ENCODE measurements at regions not wholly inside any gene's neighbourhood (a gene's known extent, or its start where the extent isn't known, plus 50 kb on each side); places are given as distances from the start of the nearest gene placed in this dataset.
"Not testable (repeated sequence)": the region's sequence is repeated elsewhere in the genome, so short reads cannot be mapped to it uniquely, and the experiment has no call there.

- Mint-ChIP-seq H3K9me3 (peaks cover 2 to 33% (median 15%) of the 10 kb centered on the region in 8 donors), H3K4me1 (no peaks in the 10 kb centered on the region), H3K27ac (peak overlapping the region in 1 of 7 donors; percentile 57), H3K4me3 (no peak overlapping the region), H3K36me3 (no peaks in the 10 kb centered on the region), H3K27me3 (no peaks in the 10 kb centered on the region)
- Histone ChIP-seq H3K9me3 (ENCODE audit: control insufficient read depth in 1 of 2, low read length in 2 of 2) (no peaks in the 10 kb centered on the region), H3K4me3 (ENCODE audit: low read length in 2 of 2) (no peak overlapping the region), H3K4me1 (ENCODE audit: insufficient read depth, low read length) (no peaks in the 10 kb centered on the region), H3K36me3 (ENCODE audit: insufficient read depth, low read length) (no peaks in the 10 kb centered on the region), H3K27me3 (ENCODE audit: insufficient read depth, low read length) (no peaks in the 10 kb centered on the region), H3K27ac (ENCODE audit: low read depth, low read length) (no peak overlapping the region)
- POLR2A ChIA-PET (ENCODE audit: partially characterized antibody): no interaction called here
- intact Hi-C loops (cut with micrococcal nuclease): no loop called here
- no peak for DNase-seq
- CTCF ChIA-PET (ENCODE audit: partially characterized antibody): no interaction called here
Measured at GRCh38 chr6:86306210-86306609, 631.1 kb upstream of the HTR1E start.

GRCh38 chr6:86285876-86286275 is 643.2 kb upstream of the SYNCRIP start:
- H3K27ac ChIP-seq (ENCODE audit: low read depth, low read length): no peak overlapping the region
- no peak for DNase-seq
- H3K4me3 Mint-ChIP-seq: no peak overlapping the region
- H3K27me3 Mint-ChIP-seq: no peaks in the 10 kb centered on the region
- H3K9me3 ChIP-seq (ENCODE audit: control insufficient read depth in 1 of 2, low read length in 2 of 2): no peaks in the 10 kb centered on the region
- no peaks in the 10 kb centered on the region for H3K27me3 ChIP-seq (ENCODE audit: insufficient read depth, low read length)
- H3K36me3 ChIP-seq (ENCODE audit: insufficient read depth, low read length): no peaks in the 10 kb centered on the region
- H3K4me1 ChIP-seq (ENCODE audit: insufficient read depth, low read length): no peaks in the 10 kb centered on the region
- CTCF ChIA-PET (ENCODE audit: partially characterized antibody): no interaction called here
- H3K27ac Mint-ChIP-seq: no peak overlapping the region
- no peak overlapping the region for H3K4me3 ChIP-seq (ENCODE audit: low read length in 2 of 2)
- no peaks in the 10 kb centered on the region for H3K4me1 Mint-ChIP-seq
- peaks cover 0 to 18% (median 10%) of the 10 kb centered on the region in 8 donors for H3K9me3 Mint-ChIP-seq
- POLR2A ChIA-PET (ENCODE audit: partially characterized antibody): no interaction called here
- intact Hi-C loops (cut with micrococcal nuclease): no loop called here
- no peaks in the 10 kb centered on the region for H3K36me3 Mint-ChIP-seq

- H3K36me3 ChIP-seq (ENCODE audit: insufficient read depth, low read length); H3K27ac ChIP-seq (ENCODE audit: low read depth, low read length); H3K4me1 Mint-ChIP-seq; H3K36me3 Mint-ChIP-seq; H3K27me3 Mint-ChIP-seq; POLR2A ChIA-PET (ENCODE audit: partially characterized antibody); intact Hi-C loops (cut with micrococcal nuclease); DNase-seq; CTCF ChIA-PET (ENCODE audit: partially characterized antibody); H3K9me3 ChIP-seq (ENCODE audit: control insufficient read depth in 1 of 2, low read length in 2 of 2); H3K4me3 Mint-ChIP-seq; H3K27me3 ChIP-seq (ENCODE audit: insufficient read depth, low read length); H3K27ac Mint-ChIP-seq; H3K4me1 ChIP-seq (ENCODE audit: insufficient read depth, low read length); H3K4me3 ChIP-seq (ENCODE audit: low read length in 2 of 2): not testable (repeated sequence)
- H3K9me3 Mint-ChIP-seq: peaks cover 0 to 18% (median 12%) of the 10 kb centered on the region in 8 donors
Measured at GRCh38 chr6:86284809-86285480, 642.3 kb upstream of the SYNCRIP start.

- H3K36me3 Mint-ChIP-seq; POLR2A ChIA-PET (ENCODE audit: partially characterized antibody); H3K27ac Mint-ChIP-seq: not testable (repeated sequence)
Measured at GRCh38 chr6:86283596-86283995, 640.9 kb upstream of the SYNCRIP start.

GRCh38 chr6:86276056-86276455 is 633.4 kb upstream of the SYNCRIP start:
- ChIA-PET POLR2A (ENCODE audit: partially characterized antibody) (no interaction called here), CTCF (ENCODE audit: partially characterized antibody) (no interaction called here)
- H3K27me3 Mint-ChIP-seq: no peaks in the 10 kb centered on the region
- H3K36me3 ChIP-seq (ENCODE audit: insufficient read depth, low read length): no peaks in the 10 kb centered on the region
- H3K27ac Mint-ChIP-seq: no peak overlapping the region
- no peak overlapping the region for H3K4me3 ChIP-seq (ENCODE audit: low read length in 2 of 2)
- H3K9me3 Mint-ChIP-seq: peaks cover 0 to 19% (median 6%) of the 10 kb centered on the region in 8 donors
- intact Hi-C loops (cut with micrococcal nuclease): no loop called here
- H3K36me3 Mint-ChIP-seq: no peaks in the 10 kb centered on the region
- no peaks in the 10 kb centered on the region for H3K4me1 Mint-ChIP-seq
- DNase-seq: no peak
- H3K9me3 ChIP-seq (ENCODE audit: control insufficient read depth in 1 of 2, low read length in 2 of 2): no peaks in the 10 kb centered on the region
- no peaks in the 10 kb centered on the region for H3K27me3 ChIP-seq (ENCODE audit: insufficient read depth, low read length)
- H3K4me3 Mint-ChIP-seq: no peak overlapping the region
- no peaks in the 10 kb centered on the region for H3K4me1 ChIP-seq (ENCODE audit: insufficient read depth, low read length)
- no peak overlapping the region for H3K27ac ChIP-seq (ENCODE audit: low read depth, low read length)

More at GRCh38 chr6:86283596-86283995, 640.9 kb upstream of the SYNCRIP start:
- peaks cover 0 to 18% (median 11%) of the 10 kb centered on the region in 8 donors for H3K9me3 Mint-ChIP-seq
- H3K36me3 ChIP-seq (ENCODE audit: insufficient read depth, low read length); H3K4me1 Mint-ChIP-seq; H3K27me3 Mint-ChIP-seq; DNase-seq; H3K9me3 ChIP-seq (ENCODE audit: control insufficient read depth in 1 of 2, low read length in 2 of 2); H3K4me3 Mint-ChIP-seq; H3K4me1 ChIP-seq (ENCODE audit: insufficient read depth, low read length); H3K27me3 ChIP-seq (ENCODE audit: insufficient read depth, low read length); H3K27ac ChIP-seq (ENCODE audit: low read depth, low read length); H3K4me3 ChIP-seq (ENCODE audit: low read length in 2 of 2); CTCF ChIA-PET (ENCODE audit: partially characterized antibody); intact Hi-C loops (cut with micrococcal nuclease): not testable (repeated sequence)

GRCh38 chr6:86273936-86274335 is 631.2 kb upstream of the SYNCRIP start:
- no peaks in the 10 kb centered on the region for H3K27me3 Mint-ChIP-seq
- H3K4me3 Mint-ChIP-seq: no peak overlapping the region
- H3K27ac ChIP-seq (ENCODE audit: low read depth, low read length): no peak overlapping the region
- H3K9me3 Mint-ChIP-seq: peaks cover 0 to 24% (median 9%) of the 10 kb centered on the region in 8 donors
- H3K27ac Mint-ChIP-seq: no peak overlapping the region
- H3K36me3 ChIP-seq (ENCODE audit: insufficient read depth, low read length): no peaks in the 10 kb centered on the region
- no peak for DNase-seq
- H3K36me3 Mint-ChIP-seq: no peaks in the 10 kb centered on the region
- ChIA-PET CTCF (ENCODE audit: partially characterized antibody) (no interaction called here), POLR2A (ENCODE audit: partially characterized antibody) (no interaction called here)
- H3K4me1 ChIP-seq (ENCODE audit: insufficient read depth, low read length): no peaks in the 10 kb centered on the region
- H3K9me3 ChIP-seq (ENCODE audit: control insufficient read depth in 1 of 2, low read length in 2 of 2): no peaks in the 10 kb centered on the region
- H3K27me3 ChIP-seq (ENCODE audit: insufficient read depth, low read length): no peaks in the 10 kb centered on the region
- intact Hi-C loops (cut with micrococcal nuclease): no loop called here
- H3K4me3 ChIP-seq (ENCODE audit: low read length in 2 of 2): no peak overlapping the region
- no peaks in the 10 kb centered on the region for H3K4me1 Mint-ChIP-seq

- ChIA-PET POLR2A (ENCODE audit: partially characterized antibody) (no interaction called here), CTCF (ENCODE audit: partially characterized antibody) (no interaction called here)
- H3K4me3 Mint-ChIP-seq: no peak overlapping the region
- Histone ChIP-seq H3K4me3 (ENCODE audit: low read length in 2 of 2) (no peak overlapping the region), H3K36me3 (ENCODE audit: insufficient read depth, low read length) (no peaks in the 10 kb centered on the region), H3K27ac (ENCODE audit: low read depth, low read length) (no peak overlapping the region), H3K4me1 (ENCODE audit: insufficient read depth, low read length) (no peaks in the 10 kb centered on the region), H3K27me3 (ENCODE audit: insufficient read depth, low read length) (no peaks in the 10 kb centered on the region), H3K9me3 (ENCODE audit: control insufficient read depth in 1 of 2, low read length in 2 of 2) (no peaks in the 10 kb centered on the region)
- no peaks in the 10 kb centered on the region for H3K36me3 Mint-ChIP-seq
- no peak overlapping the region for H3K27ac Mint-ChIP-seq
- DNase-seq: no peak
- intact Hi-C loops (cut with micrococcal nuclease): no loop called here
- H3K27me3 Mint-ChIP-seq: no peaks in the 10 kb centered on the region
- peaks cover 0 to 9% (median 2%) of the 10 kb centered on the region in 8 donors for H3K9me3 Mint-ChIP-seq
- H3K4me1 Mint-ChIP-seq: no peaks in the 10 kb centered on the region
Measured at GRCh38 chr6:86256615-86257187, 614.0 kb upstream of the SYNCRIP start.
